Lung (tissue), 11 donors: ENCODE measurements at regions not wholly inside any gene's neighbourhood (a gene's known extent, or its start where the extent isn't known, plus 50 kb on each side); places are given as distances from the start of the nearest gene placed in this dataset.

Source experiments
- ATAC-seq: fragments of 200-7000 bp; cut with Tn5 transposase; one replicate; pipeline ENCODE4 v1.9.1; 2020; ENCODE audit warnings: moderate number of reproducible peaks; ENCODE audit not compliant: insufficient read depth, low FRiP score
- DNase-seq, 3 donors: peaks; one replicate each; pipeline ENCODE4 v3.0.0-alpha.2; 2013 to 2017
- H3K27ac ChIP-seq, 2 donors: one replicate each; pipeline ENCODE4 v1.5.1; 2013; ENCODE audit warnings: mild to moderate bottlenecking in 2 of 2, moderate library complexity in 2 of 2, control low read depth in 1 of 2, inconsistent platforms in 1 of 2, low read depth in 1 of 2, low read length in 1 of 2
- H3K27me3 ChIP-seq, 3 donors: one replicate each; pipeline ENCODE4 v1.5.1; 2013; ENCODE audit warnings: low read length in 2 of 3; ENCODE audit not compliant: control insufficient read depth in 3 of 3, insufficient read depth in 3 of 3
- H3K36me3 ChIP-seq, 4 donors: one replicate each; pipeline ENCODE4 v1.5.1; 2013; ENCODE audit warnings: low read length in 4 of 4, mild to moderate bottlenecking in 1 of 4, moderate library complexity in 1 of 4; ENCODE audit not compliant: control insufficient read depth in 4 of 4, insufficient read depth in 4 of 4
- H3K4me1 ChIP-seq, 5 donors: one replicate each; pipeline ENCODE4 v1.5.1; 2013; ENCODE audit warnings: low read length in 5 of 5, mild to moderate bottlenecking in 2 of 5, moderate library complexity in 1 of 5; ENCODE audit not compliant: control insufficient read depth in 5 of 5, insufficient read depth in 5 of 5
- H3K4me3 ChIP-seq: one replicate; pipeline ENCODE4 v1.5.1; 2013; ENCODE audit warnings: mild to moderate bottlenecking, control low read depth, moderate library complexity
- H3K9ac ChIP-seq, 2 donors: one replicate each; pipeline ENCODE4 v1.5.1; 2013; ENCODE audit warnings: low read length in 2 of 2, control low read depth in 1 of 2; ENCODE audit not compliant: insufficient read depth in 1 of 2
- H3K9me3 ChIP-seq, 4 donors: one replicate each; pipeline ENCODE4 v1.5.1; 2013; ENCODE audit warnings: low read length in 3 of 4, mild to moderate bottlenecking in 1 of 4, moderate library complexity in 1 of 4; ENCODE audit not compliant: control insufficient read depth in 4 of 4, insufficient read depth in 3 of 4
- CTCF ChIP-seq: IDR thresholded peaks from 2 replicates; pipeline ENCODE4 v1.5.1; 2012; ENCODE audit warnings: mild to moderate bottlenecking; ENCODE audit errors: control extremely low read depth, extremely low read depth
- WGBS, 2 donors: extraction: QIAGEN DNeasy Blood & Tissue Kit; methylation state at CpG; one replicate each; pipeline ENCODE4 v1.1.7; 2013; 5-methylcytosine and 5-hydroxymethylcytosine counted together
- donor health status: control.
- donor health status: control.
- donor health status: Bipolar disorder and iron deficiency.
- donor health status: healthy.
- donor health status: DM: yes; HTN: yes; CAD: no.

- 78 to 82% methylated on average over 1 of the region's 1 CpG for WGBS, 2 donors
- no peak overlapping the region for H3K9ac ChIP-seq
- H3K36me3 ChIP-seq: no peaks in the 10 kb centered on the region
- no peak for ATAC-seq
- no peak overlapping the region for H3K4me3 ChIP-seq
- peaks cover 0 to 2% (median 0%) of the 10 kb centered on the region in 4 donors for H3K9me3 ChIP-seq
- peaks cover 0 to 2% (median 0%) of the 10 kb centered on the region in 3 donors for H3K27me3 ChIP-seq
- H3K27ac ChIP-seq: no peak overlapping the region
- no peaks in the 10 kb centered on the region for H3K4me1 ChIP-seq
- DNase-seq: no peak
- no peak for TF ChIP-seq CTCF
Observed at GRCh38 chr3:75059120-75059519, 444.7 kb upstream of the CNTN3 start.

GRCh38 chr3:75061806-75062205 lies 447.3 kb upstream of the CNTN3 start:
- H3K9me3 ChIP-seq: peaks cover 0 to 2% (median 0%) of the 10 kb centered on the region in 4 donors
- no peak overlapping the region for H3K9ac ChIP-seq
- no peaks in the 10 kb centered on the region for H3K36me3 ChIP-seq
- H3K27ac ChIP-seq: no peak overlapping the region
- WGBS, 2 donors: 91 to 93% methylated on average over 2 of the region's 2 CpGs
- H3K4me3 ChIP-seq: no peak overlapping the region
- no peak for ATAC-seq
- peaks cover 0 to 2% (median 0%) of the 10 kb centered on the region in 3 donors for H3K27me3 ChIP-seq
- no peak for DNase-seq
- no peak for TF ChIP-seq CTCF
- no peaks in the 10 kb centered on the region for H3K4me1 ChIP-seq

- no peak for DNase-seq
- Histone ChIP-seq H3K36me3 (no peaks in the 10 kb centered on the region), H3K27ac (no peak overlapping the region), H3K4me3 (no peak overlapping the region), H3K27me3 (no peaks in the 10 kb centered on the region), H3K9ac (no peak overlapping the region), H3K4me1 (no peaks in the 10 kb centered on the region), H3K9me3 (peaks cover 0 to 3% (median 1%) of the 10 kb centered on the region in 4 donors)
- no peak for ATAC-seq
- WGBS, 2 donors: 100% methylated on average over 1 of the region's 1 CpG
- no peak for TF ChIP-seq CTCF
Observed at GRCh38 chr3:75075158-75075557, 460.7 kb upstream of the CNTN3 start.

- no peak overlapping the region for H3K4me3 ChIP-seq
- H3K36me3 ChIP-seq: no peaks in the 10 kb centered on the region
- WGBS, 2 donors: 83 to 84% methylated on average over 2 of the region's 2 CpGs
- no peak for TF ChIP-seq CTCF
- H3K27me3 ChIP-seq: no peaks in the 10 kb centered on the region
- no peak overlapping the region for H3K9ac ChIP-seq
- DNase-seq: no peak
- peaks cover 0 to 3% (median 0%) of the 10 kb centered on the region in 4 donors for H3K9me3 ChIP-seq
- H3K27ac ChIP-seq: no peak overlapping the region
- H3K4me1 ChIP-seq: no peaks in the 10 kb centered on the region
- no peak for ATAC-seq
Observed at GRCh38 chr3:75076481-75076880, 462.0 kb upstream of the CNTN3 start.
